Hindlimb muscle (tissue), 1 donor: ENCODE measurements at regions not wholly inside any gene's neighbourhood (a gene's known extent, or its start where the extent isn't known, plus 50 kb on each side); places are given as distances from the start of the nearest gene placed in this dataset.

Experiments
- DNase-seq: peaks from one replicate; pipeline ENCODE4 v3.0.0-alpha.2; 2013

DNA sequence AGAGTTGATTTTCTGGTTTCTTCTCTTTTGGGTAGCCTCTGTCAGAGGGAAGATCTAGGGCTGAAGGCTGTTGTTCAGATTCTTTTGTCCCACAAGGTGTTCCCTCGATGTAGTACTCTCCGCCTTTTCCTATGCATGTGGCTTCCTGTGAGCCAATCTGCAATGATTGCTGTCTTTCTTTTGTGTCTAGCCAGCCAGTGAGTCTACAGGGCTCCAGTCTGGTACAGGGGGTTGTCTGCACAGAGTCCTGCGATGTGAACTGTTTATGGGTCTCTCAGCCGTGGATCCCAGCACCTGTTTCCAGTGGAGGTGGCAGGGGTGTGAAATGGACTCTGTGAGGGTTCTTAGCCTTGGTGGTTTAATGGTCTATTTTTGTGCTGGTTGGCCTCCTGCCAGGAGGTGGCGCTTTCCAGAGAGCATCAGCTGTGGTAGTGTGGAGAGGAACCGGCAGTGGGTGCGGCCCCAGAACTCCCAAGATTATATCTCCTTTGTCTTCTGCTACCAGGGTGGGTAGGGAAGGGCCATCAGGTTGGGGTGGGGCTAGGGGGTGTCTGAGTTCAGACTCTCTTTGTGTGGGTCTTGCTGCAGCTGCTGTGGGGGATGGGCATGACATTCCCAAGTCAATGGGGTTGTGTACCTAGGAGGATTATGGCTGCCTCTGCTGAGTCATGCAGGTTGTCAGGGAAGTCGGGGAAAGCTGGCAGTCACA is 81.3 kb upstream of the C21orf91 start:
- no peak for DNase-seq

DNA sequence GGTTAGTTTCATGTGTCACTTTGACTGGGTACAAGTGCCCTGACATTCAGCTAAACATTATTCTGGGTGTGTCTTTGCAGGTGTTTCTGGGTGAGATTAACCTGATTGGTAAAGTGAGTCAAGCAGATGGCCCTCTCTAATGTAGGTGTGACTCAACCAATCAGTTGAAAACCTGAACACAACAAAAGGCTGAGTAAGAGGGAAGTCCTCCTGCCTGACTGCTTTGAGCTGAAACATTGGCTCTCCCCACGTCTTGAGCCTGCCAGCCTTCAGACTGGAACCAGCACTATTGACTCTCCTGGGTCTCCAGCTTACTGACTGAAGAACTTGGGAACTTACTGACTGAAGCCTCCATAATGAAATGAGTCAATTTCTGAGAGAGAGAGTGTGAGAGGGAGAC is 70.0 kb upstream of the C21orf91 start:
- no peak for DNase-seq

DNA sequence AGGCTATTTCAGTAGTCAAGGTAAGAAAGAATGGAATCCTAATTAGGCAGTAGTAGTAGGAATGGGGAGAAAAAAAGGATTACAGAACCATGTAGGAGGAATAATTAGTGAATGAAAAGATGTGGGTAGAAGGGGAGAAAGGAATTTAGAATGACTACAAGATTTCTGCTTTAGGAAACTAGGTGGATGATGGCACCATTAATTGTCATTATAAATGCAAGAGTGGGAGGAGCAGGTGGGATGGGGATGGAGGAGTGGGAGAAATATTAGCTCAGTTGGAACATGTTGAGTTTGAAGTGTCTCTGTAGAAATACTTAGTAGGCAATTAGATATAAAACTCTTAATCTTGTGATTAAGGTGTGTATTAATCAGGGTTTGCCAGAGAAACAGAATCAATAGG is 50.0 kb upstream of the C21orf91 start:
- DNase-seq = no peak
